NCI-H774 (cell line): ENCODE measurements at regions not wholly inside any gene's neighbourhood (a gene's known extent, or its start where the extent isn't known, plus 50 kb on each side); places are given as distances from the start of the nearest gene placed in this dataset.
A peak's percentile ranks its signal among the peaks of the same experiment; 100 is the strongest.

ENCODE experiments used
- DNase-seq: peaks from one replicate; lab custom pipeline; 2025; lab: John Stamatoyannopoulos, UW

- DNase-seq = no peak
These were observed 103.8 kb upstream of the MME start for GRCh38 chr3:154976072-154976983.

DNA sequence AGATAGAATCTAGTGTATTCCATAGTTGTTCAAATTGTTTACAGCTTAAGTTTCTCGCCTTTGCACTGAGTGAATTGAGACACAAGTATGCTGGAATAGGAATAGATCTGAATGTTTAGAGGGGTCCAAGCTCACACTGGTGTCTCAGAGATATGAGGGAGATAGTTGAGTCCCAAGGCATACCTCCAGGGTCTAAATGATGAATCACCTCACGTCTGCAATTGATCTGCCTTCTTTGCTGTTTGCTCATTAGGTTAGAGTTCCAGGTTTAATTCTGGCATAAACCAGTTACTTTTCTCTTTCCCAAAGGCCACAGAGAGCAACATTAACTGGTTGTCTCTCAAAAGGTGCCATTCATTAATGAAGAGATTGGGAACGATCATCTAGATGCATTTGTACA, 106.3 kb upstream of the MME start:
- DNase-seq = no peak

DNA sequence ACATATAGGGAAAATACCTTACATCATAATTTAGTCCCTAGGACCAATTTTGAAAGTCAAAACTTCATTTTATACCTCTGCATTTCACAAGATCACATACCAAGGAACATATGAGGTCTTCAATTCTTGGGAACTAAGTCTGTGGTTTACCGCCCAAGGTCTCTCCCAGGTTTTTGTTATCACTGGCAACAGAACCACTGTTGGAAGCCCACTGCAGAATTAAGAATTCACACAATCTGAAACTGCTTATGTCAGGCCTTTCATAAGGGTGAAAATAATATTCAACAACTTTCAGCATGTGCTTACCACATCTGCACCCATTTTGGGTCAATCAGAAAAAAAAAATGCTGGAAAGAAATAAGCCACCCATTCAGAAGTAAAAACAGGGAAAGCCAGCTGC, 107.2 kb upstream of the MME start:
- no peak for DNase-seq

DNA sequence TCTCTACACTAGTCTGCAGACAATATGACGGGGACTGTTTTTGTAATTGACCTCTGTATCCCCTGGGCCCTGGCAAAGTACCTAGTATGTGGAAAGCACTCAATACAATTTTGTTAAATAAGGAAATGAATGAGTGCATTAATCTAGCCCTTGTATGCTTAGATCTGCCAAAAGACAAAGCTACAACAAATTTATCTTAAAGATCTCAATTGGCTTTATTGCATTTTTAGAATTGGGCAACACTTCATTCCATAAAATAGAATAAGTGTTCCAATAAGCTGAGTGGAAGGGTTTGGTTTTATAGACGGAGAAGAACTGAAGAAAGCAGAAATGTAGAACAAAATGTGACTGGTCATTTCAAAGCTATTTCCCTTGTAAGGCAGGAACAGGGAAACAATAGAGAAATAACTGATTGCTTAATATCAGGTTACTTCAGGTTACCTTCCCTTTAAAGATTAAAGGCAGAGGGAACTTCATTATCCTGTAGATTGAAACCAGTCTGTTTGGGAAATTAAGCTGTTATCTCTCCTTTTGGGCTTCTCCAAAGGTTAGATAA, 108.3 kb upstream of the MME start:
- DNase-seq = no peak

- DNase-seq = no peak
These were observed 108.8 kb upstream of the MME start for GRCh38 chr3:154971341-154971740.

DNA sequence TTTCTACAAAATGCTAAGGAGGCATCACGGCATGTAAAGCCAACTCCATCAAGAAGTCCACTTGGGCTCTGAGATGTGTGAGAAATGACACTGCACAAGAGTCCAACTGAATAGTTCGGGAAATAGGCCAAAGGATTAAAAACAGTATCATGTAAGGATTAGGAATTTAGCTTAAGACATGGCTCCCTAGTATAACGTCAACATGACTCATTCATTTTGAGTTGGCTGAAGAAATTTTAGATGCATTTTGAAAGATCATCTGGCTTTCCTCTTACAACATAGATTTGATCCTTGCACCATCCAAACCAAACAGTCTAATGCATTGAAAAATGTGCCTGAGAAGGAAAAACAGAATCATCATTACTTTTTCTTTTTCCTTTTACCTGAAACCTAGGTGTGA, 109.3 kb upstream of the MME start:
- no peak for DNase-seq

DNA sequence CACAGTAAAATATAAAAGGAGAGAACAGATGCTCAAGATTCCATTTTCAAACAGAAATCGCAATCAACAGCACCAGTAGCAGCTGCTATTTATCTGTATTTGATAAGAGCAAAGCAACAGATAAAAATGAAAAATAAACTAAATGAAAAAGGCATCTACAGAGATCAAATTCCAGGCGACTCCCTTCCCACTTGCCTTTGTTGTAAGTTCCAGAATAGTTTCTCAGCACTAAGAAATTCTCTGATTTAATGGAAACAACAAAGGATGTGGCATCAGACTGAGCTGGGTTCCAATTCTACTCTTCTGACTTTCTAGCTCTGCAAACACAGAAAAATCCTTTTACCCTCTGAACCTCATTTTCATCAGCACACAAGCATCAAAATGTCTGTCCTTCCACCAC, 110.8 kb upstream of the MME start:
- no peak for DNase-seq

GRCh38 chr3:154967090-154967489, 113.0 kb upstream of the MME start:
- no peak for DNase-seq

DNA sequence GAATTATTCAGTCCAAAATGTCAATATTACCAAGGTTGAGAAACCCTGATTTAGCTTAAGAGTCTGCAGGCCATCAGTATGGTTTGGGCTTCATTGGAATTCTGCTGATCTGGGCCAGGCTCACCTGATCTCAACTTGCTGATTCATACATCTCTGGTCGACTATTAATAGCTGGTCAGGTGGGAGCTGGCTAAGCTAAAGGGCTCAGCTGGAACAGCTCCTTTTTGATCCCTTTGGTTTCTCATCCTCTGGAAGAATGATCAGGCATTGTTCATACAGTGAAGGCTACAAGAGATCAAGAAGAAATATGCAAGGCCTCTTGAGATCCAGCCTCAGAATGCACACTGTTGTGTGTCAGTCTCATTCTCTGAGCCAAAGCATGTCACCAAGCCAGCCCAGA, 123.3 kb upstream of the MME start:
- DNase-seq = no peak

DNA sequence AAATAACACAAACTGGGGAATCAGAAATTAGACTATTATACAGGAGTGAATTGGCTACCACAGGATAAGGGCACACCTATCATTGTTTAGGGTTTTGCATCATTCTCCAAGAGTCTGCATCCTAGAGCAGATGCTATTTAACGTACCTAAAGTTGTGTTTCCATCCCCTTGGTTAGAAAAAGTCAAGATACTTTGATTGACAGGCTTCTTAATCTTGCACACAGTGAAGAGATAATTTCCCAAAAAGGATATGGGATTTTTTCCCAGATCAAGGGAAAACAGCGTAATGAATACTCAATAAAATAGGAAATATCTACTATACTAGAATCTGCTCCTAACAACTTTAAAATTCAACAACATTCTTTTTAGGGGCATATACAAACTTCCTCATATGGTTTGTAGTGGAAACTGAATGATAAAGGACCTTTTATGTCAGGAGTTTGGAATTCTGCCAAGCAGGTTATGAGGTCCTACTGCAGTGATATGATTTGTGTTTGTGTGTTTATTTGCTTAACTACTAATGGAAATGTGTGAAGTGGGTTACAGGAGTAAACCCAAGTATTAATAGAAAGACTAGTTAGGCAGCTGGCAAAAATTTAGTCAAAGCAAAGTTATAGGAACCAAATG, 124.1 kb upstream of the MME start:
- peak; percentile 47 for DNase-seq

- no peak for DNase-seq
These were observed 125.4 kb upstream of the MME start for GRCh38 chr3:154954757-154955156.

DNA sequence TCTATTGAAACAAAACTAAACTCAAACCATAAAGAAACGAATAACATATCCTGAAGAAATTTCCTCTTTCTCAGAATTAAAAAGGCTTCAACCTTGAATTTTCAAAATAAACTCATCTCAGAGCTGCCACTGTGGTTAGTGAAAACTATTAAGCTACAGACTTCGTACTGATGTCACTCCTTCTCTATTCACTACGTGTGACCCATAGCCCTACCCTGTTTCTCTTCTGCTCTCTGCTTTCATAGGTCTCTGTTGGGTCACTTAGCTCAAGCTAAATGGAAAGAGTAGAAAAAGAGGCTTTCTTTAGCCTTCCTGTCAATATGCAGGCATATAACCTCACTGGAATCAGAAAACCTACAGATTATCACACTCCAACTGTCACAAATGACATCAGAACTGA, 126.6 kb upstream of the MME start:
- no peak for DNase-seq

- no peak for DNase-seq
These were observed 127.6 kb upstream of the MME start for GRCh38 chr3:154952553-154952952.

GRCh38 chr3:154943981-154944380, 136.1 kb upstream of the MME start:
- no peak for DNase-seq

DNA sequence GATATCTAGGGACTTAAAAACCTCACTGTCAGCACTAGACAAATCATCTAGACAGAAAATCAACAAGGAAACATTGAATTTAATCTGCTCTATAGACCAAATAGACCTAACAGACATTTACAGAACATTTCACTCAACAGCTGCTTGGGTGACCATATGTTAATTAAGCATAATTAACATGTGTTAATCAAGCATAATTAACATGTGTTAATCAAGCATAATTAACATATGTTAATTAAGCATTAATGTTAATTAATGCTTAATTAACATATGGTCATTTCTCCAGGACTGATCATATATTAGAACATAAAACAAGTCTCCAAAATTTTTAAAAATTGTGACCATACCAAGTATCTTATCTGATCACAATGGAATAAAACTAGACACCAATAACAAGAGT, 137.3 kb upstream of the MME start:
- DNase-seq = no peak

- DNase-seq = no peak
These were observed 143.9 kb upstream of the MME start for GRCh38 chr3:154936196-154936595.

DNA sequence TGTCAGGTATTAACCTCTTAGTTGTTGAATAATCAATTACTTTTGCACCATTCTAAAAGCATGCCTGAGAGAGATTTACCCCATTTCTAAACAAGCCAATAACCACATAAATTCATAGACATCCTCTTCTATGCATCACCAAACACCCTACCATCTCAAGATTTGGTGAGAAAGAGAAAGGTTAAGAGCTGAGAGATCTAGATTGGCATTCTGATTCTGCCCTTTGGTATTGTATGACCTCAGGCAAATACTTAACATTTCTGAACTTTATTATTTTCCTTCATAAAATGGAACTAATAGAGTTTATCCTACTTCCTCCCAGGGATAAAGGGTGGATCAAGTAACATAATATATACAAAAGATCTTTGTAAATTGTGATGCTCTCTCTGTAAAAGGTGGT, 146.5 kb upstream of the MME start:
- no peak for DNase-seq

DNA sequence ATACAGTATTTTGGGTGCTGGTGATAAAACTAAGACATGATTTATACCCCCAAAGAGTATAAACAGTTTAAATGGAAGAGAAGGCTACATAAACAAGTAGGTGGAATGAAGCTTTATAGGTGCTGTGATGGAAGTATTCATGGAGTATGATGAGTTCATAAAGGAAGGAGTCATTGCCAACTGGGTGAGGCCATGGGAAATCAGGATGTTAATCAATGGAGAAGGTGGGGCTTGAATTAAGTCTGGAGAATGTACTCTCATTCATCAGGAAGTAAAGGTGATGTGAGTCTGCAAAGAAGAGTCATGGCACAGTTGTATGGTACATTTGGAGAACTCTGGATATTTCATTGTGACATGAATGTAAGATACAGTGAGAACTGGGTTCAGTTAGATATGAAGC, 147.5 kb upstream of the MME start:
- DNase-seq = no peak

DNA sequence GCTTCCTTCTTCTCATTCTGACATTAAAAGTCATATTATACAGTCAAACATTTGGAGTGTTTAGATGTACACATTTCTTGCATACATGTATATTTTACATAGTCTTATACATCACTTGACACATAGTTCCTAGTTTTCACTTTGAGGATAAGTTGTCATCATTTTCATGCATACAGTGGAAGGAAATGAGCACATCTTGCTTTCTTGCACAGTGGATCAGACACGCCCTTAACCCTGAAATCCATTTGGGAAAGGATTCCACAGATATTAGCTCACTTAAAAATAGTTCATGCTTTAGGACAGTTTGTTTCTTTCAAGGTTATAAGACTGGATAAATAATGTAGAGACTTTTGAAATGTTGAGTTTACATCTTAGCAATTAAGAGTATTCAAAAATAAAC, 148.6 kb upstream of the MME start:
- no peak for DNase-seq

DNA sequence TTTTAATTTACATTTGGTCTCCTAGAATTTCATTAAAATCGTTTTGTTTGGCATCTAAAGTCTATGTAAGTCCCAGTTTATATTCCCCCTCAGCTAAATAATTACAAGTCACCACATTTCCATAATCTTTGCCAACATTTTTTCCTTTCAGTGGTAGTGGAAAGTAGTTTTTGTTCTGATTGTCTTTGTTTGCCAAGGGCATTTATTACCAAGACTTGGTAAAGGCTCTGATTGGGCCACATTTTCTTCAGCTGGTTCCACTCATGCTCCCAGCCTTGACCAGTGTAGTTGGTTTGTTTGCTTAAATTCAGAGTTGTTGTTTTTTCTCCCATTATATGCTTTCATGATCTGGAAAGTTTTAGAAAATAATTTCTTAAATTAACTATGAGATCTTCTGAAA, 153.4 kb upstream of the MME start:
- DNase-seq = no peak

DNA sequence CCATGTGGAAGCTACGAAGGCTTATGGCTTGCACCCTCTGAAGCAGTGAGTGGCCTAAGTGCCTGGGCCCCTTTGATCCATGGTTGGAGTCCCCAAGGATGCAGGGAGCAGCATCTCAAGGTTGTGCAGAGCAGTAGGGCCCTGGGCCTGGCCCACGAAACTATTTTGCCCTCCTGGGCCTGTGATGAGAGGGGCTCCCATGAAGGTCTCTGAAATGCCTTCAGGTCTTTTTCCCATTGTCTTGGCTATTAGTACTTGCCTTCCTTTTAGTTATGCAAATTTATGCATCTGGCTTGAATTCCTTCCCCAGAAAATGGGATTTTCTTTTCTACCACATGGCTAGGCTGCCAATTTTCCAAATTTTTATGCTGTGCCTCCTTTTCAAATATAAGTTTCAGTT, 158.8 kb upstream of the MME start:
- no peak for DNase-seq

DNA sequence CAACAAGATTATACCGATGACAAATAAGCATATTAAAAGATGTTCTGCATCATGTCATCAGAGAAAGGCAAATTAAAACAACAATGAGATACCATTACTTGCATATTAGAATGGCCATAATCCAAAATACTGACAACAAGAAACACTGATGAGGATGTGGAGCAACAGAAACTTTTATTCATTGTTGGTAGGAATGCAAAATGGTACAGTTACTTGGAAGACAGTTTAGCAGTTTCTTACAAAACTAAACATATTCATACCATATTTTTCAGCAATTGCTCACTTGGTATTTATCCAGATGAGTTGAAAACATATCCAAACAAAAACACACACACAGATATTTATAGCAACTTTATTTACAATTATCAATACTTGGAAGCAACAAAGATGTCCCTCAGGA, 160.9 kb upstream of the MME start:
- DNase-seq = no peak

DNA sequence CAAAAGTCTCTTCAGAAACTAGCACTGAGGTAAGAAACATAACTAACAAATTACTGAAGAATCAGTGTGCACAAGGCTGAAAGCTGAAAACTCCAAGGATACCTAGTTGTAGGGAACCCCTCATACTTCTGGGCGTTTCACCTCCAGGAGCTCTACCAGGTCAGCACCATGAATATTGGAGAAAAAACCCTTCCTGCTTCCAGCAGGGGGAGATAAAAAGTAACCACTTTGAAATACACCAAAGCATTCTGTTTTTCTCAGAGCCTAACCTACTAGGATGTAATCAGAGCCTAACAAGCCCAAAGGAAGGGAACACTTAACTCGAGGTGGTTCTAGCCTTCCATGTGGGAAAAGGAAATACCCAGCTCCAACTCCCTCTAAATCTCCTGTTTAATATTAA, 175.8 kb upstream of the MME start:
- no peak for DNase-seq
